ENCODE measurements at regions not wholly inside any gene's neighbourhood (a gene's known extent, or its start where the extent isn't known, plus 50 kb on each side); places are given as distances from the start of the nearest gene placed in this dataset.

GRCh38 chr10:88076027-88076880 is 212.8 kb downstream of the PTEN start:
- no peak for DNase-seq (ENCODE audit: low spot score)
- intact Hi-C loops (cut with DNase I): no loop called here

- intact Hi-C loops (cut with DNase I): no loop called here
- no peak for DNase-seq (ENCODE audit: low spot score)
Observed at GRCh38 chr10:88077977-88078376, 214.6 kb downstream of the PTEN start.

- DNase-seq (ENCODE audit: low spot score): no peak
- intact Hi-C loops (cut with DNase I): no loop called here
Observed at GRCh38 chr10:88080213-88080612, 216.8 kb downstream of the PTEN start.

- intact Hi-C loops (cut with DNase I): no loop called here
- DNase-seq (ENCODE audit: low spot score): no peak
Observed at GRCh38 chr10:88081457-88082054, 218.1 kb downstream of the PTEN start.

- DNase-seq (ENCODE audit: low spot score): no peak
- intact Hi-C loops (cut with DNase I): no loop called here
Observed at GRCh38 chr10:88082391-88082790, 219.0 kb downstream of the PTEN start.

- no peak for DNase-seq (ENCODE audit: low spot score)
- intact Hi-C loops (cut with DNase I): no loop called here
Observed at GRCh38 chr10:88082806-88083596, 219.6 kb downstream of the PTEN start.

GRCh38 chr10:88083597-88083989 is 220.2 kb downstream of the PTEN start:
- DNase-seq (ENCODE audit: low spot score): no peak

GRCh38 chr10:88086187-88086960 is 222.9 kb downstream of the PTEN start:
- DNase-seq (ENCODE audit: low spot score): no peak
- intact Hi-C loops (cut with DNase I): no loop called here

More at GRCh38 chr10:88083597-88083989, 220.2 kb downstream of the PTEN start:
- intact Hi-C loops (cut with DNase I): no loop called here

GRCh38 chr10:88088441-88089340 is 225.3 kb downstream of the PTEN start:
- DNase-seq (ENCODE audit: low spot score): no peak
- intact Hi-C loops (cut with DNase I): no loop called here

GRCh38 chr10:88089498-88089897 is 226.1 kb downstream of the PTEN start:
- DNase-seq (ENCODE audit: low spot score): no peak
- intact Hi-C loops (cut with DNase I): no loop called here

- intact Hi-C loops (cut with DNase I): no loop called here
- no peak for DNase-seq (ENCODE audit: low spot score)
Observed at GRCh38 chr10:88090568-88091214, 227.3 kb downstream of the PTEN start.

- intact Hi-C loops (cut with DNase I): no loop called here
Observed at GRCh38 chr10:88091490-88092061, 228.2 kb downstream of the PTEN start.

GRCh38 chr10:88092265-88092664 is 228.8 kb downstream of the PTEN start:
- DNase-seq (ENCODE audit: low spot score): no peak
- intact Hi-C loops (cut with DNase I): no loop called here

More at GRCh38 chr10:88091490-88092061, 228.2 kb downstream of the PTEN start:
- DNase-seq (ENCODE audit: low spot score): peak; percentile 84

GRCh38 chr10:88092973-88093372 is 229.5 kb downstream of the PTEN start:
- intact Hi-C loops (cut with DNase I): no loop called here
- no peak for DNase-seq (ENCODE audit: low spot score)

GRCh38 chr10:88094795-88095194 is 231.4 kb downstream of the PTEN start:
- intact Hi-C loops (cut with DNase I): no loop called here
- no peak for DNase-seq (ENCODE audit: low spot score)

- no peak for DNase-seq (ENCODE audit: low spot score)
- intact Hi-C loops (cut with DNase I): no loop called here
Observed at GRCh38 chr10:88095223-88095721, 231.8 kb downstream of the PTEN start.

- DNase-seq (ENCODE audit: low spot score): no peak
- intact Hi-C loops (cut with DNase I): no loop called here
Observed at GRCh38 chr10:88095778-88096431, 232.5 kb downstream of the PTEN start.

Data from cardiac septum (tissue), 1 donor.